Thoracic aorta (tissue), 2 donors: ENCODE measurements at regions not wholly inside any gene's neighbourhood (a gene's known extent, or its start where the extent isn't known, plus 50 kb on each side); places are given as distances from the start of the nearest gene placed in this dataset.

ENCODE experiments used
- ATAC-seq: fragments of 150-250 bp; one replicate; pipeline ENCODE4 v1.8.0; 2017; ENCODE audit warnings: low read depth; ENCODE audit not compliant: insufficient number of reproducible peaks, low FRiP score
- DNase-seq: peaks from one replicate; pipeline ENCODE4 v3.0.0-alpha.2; 2020; ENCODE audit warnings: low spot score
- H3K27ac ChIP-seq, 2 donors: fragments of 200-600 bp; sonication (generic); 1 replicate in 1 of 2; 2 replicates in 1 of 2; pipeline ENCODE4 v1.5.1; 2016; ENCODE audit warnings: mild to moderate bottlenecking in 2 of 2, moderate library complexity in 2 of 2
- H3K27me3 ChIP-seq: fragments of 200-600 bp; sonication (generic); replicated peaks from 2 replicates; pipeline ENCODE4 v1.6.0; 2016; ENCODE audit warnings: mild to moderate bottlenecking; ENCODE audit not compliant: insufficient read depth
- H3K36me3 ChIP-seq: fragments of 200-600 bp; sonication (generic); one replicate; pipeline ENCODE4 v1.5.1; 2016
- H3K4me1 ChIP-seq, 2 donors: fragments of 200-600 bp; sonication (generic); 1 replicate in 1 of 2; 2 replicates in 1 of 2; pipeline versions ENCODE4 v1.5.1 to v1.6.0; 2016; ENCODE audit warnings: low read depth in 2 of 2, mild to moderate bottlenecking in 1 of 2; ENCODE audit not compliant: control insufficient read depth in 1 of 2
- H3K4me3 ChIP-seq: fragments of 200-600 bp; sonication (generic); 2 replicates; pipeline ENCODE4 v1.5.1; 2016; ENCODE audit warnings: mild to moderate bottlenecking
- H3K9me3 ChIP-seq: fragments of 200-600 bp; sonication (generic); 2 replicates; pipeline ENCODE4 v1.5.1; 2016
- TF ChIP-seq, protein P1 (sequence below): fragments of 200-600 bp; sonication (generic); IDR thresholded peaks from one replicate; pipeline ENCODE4 v1.5.1; 2019; ENCODE audit warnings: antibody characterized with exemption

DNA sequence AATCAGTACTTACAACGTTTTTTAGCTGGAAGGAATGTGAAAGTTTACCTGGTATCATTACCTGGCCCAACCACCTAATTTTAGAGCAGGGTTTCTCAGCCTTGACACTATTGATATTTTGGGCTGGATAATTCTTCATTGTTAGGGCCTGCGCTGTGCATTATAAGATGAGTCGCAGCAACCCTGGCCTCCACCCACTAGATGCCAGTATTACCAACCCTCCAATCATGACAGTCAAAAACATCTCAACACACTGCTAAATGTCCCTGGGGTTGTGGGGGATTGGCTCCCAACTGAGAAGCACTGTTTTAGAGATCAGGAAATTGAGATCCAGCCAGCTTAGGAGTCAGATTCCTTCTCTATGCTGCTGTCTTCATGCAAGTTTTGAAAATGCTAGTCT lies 265.3 kb upstream of the TCF4 start:
- H3K9me3 ChIP-seq, result no peaks in the 10 kb centered on the region
- TF ChIP-seq, protein P1, sequence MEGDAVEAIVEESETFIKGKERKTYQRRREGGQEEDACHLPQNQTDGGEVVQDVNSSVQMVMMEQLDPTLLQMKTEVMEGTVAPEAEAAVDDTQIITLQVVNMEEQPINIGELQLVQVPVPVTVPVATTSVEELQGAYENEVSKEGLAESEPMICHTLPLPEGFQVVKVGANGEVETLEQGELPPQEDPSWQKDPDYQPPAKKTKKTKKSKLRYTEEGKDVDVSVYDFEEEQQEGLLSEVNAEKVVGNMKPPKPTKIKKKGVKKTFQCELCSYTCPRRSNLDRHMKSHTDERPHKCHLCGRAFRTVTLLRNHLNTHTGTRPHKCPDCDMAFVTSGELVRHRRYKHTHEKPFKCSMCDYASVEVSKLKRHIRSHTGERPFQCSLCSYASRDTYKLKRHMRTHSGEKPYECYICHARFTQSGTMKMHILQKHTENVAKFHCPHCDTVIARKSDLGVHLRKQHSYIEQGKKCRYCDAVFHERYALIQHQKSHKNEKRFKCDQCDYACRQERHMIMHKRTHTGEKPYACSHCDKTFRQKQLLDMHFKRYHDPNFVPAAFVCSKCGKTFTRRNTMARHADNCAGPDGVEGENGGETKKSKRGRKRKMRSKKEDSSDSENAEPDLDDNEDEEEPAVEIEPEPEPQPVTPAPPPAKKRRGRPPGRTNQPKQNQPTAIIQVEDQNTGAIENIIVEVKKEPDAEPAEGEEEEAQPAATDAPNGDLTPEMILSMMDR, result no peak
- H3K4me1 ChIP-seq, result peaks cover 0 to 21% of the 10 kb centered on the region in 2 donors
- no peaks in the 10 kb centered on the region for H3K36me3 ChIP-seq
- DNase-seq, result no peak
- H3K27me3 ChIP-seq, result no peaks in the 10 kb centered on the region
- no peak overlapping the region for H3K4me3 ChIP-seq
- ATAC-seq, result no peak
- no peak overlapping the region for H3K27ac ChIP-seq

DNA sequence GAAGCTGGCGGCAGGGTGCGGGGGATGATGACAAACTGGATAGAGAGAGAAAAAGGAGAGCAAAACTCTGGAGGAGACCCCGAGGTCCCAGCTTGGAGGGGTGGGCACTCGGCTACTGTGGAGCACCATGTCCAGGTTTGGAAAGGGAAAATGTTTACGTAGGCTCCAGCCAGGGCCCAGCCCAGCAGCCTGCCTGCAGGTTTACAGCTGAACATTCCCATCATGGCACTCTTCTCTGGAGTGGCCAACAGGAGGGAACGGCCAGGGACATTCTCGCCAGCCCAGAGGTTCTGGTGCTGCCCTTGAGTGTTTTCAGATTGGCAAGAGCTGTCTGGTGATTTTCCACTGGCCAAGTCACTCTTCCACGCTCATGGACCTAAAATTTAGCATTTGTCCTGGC lies 262.9 kb upstream of the TCF4 start:
- Histone ChIP-seq H3K27me3 (no peaks in the 10 kb centered on the region), H3K27ac (no peak overlapping the region), H3K4me3 (no peak overlapping the region), H3K36me3 (no peaks in the 10 kb centered on the region), H3K9me3 (no peaks in the 10 kb centered on the region), H3K4me1 (peaks cover 0 to 13% of the 10 kb centered on the region in 2 donors)
- TF ChIP-seq, protein P1, result no peak
- DNase-seq (no peak), ATAC-seq (no peak)

DNA sequence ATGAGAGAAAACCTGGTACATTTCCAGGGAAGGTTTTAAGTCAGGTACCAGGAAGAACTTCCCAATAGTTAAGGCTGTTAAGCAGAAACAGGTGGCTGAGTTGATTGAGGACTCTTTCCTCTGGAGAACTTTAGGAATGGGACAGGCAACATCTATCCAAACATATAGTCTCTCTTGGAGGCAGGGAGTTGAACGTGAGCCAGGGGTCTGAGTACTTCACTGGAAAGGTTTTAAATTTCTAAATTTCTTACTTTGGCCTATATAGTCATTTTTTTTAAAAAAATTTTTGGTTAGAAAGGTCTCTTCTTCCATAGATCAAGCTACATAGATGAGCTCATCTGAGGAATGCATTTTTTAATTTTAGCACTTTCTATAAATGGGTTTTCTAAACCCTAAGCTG lies 261.4 kb upstream of the TCF4 start:
- H3K9me3 ChIP-seq, result no peaks in the 10 kb centered on the region
- H3K4me1 ChIP-seq, result peaks cover 0 to 13% of the 10 kb centered on the region in 2 donors
- TF ChIP-seq, protein P1, result no peak
- no peaks in the 10 kb centered on the region for H3K36me3 ChIP-seq
- DNase-seq (no peak), ATAC-seq (no peak)
- no peak overlapping the region for H3K4me3 ChIP-seq
- H3K27ac ChIP-seq, result no peak overlapping the region
- H3K27me3 ChIP-seq, result no peaks in the 10 kb centered on the region

DNA sequence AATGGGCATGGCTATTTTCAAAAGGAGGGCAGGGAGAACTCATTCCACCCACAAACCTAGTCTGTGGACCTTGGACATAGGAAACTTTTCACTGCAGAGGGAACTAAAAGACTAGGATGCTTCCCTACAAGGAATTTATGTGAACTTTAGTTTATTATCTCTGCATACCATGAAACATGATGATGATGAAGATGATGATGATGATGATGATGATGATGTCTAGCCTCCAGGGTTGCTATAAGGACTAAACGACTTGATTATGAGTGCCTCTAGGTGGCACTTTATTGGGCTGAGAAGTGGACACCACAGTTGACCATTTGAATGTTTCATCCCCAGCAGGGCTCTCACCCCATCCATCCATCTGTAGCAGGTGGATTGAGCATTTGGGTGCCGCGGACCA lies 260.0 kb upstream of the TCF4 start:
- no peak overlapping the region for H3K4me3 ChIP-seq
- H3K4me1 ChIP-seq, result peaks cover 0 to 13% of the 10 kb centered on the region in 2 donors
- no peak for ATAC-seq
- TF ChIP-seq, protein P1, result no peak
- no peaks in the 10 kb centered on the region for H3K36me3 ChIP-seq
- DNase-seq, result no peak
- H3K9me3 ChIP-seq, result no peaks in the 10 kb centered on the region
- no peak overlapping the region for H3K27ac ChIP-seq
- no peaks in the 10 kb centered on the region for H3K27me3 ChIP-seq

DNA sequence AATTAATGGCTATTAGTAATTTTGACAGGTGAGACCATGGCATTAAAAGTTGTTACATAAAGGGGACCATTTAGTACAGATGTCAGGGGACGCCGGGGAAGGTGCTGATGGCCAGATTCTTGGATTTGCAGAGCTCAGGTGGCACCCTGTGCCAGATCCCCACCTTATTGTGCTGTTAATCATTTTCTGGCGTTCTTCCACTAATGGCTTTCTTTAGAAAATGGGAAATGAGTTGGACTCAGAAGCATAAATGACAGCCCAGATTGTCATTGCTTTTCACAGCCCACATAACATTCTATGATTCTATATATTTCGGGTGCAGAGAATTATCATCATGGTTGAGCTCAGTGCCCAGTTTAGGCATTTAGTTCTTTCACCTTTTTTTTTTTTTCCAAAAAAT lies 257.2 kb upstream of the TCF4 start:
- Histone ChIP-seq H3K4me1 (peaks cover 0 to 7% of the 10 kb centered on the region in 2 donors), H3K9me3 (no peaks in the 10 kb centered on the region), H3K27ac (no peak overlapping the region), H3K36me3 (no peaks in the 10 kb centered on the region), H3K27me3 (no peaks in the 10 kb centered on the region), H3K4me3 (no peak overlapping the region)
- TF ChIP-seq, protein P1, result no peak
- DNase-seq (no peak), ATAC-seq (no peak)
